ENCODE measurements at regions not wholly inside any gene's neighbourhood (a gene's known extent, or its start where the extent isn't known, plus 50 kb on each side); places are given as distances from the start of the nearest gene placed in this dataset.

DNA sequence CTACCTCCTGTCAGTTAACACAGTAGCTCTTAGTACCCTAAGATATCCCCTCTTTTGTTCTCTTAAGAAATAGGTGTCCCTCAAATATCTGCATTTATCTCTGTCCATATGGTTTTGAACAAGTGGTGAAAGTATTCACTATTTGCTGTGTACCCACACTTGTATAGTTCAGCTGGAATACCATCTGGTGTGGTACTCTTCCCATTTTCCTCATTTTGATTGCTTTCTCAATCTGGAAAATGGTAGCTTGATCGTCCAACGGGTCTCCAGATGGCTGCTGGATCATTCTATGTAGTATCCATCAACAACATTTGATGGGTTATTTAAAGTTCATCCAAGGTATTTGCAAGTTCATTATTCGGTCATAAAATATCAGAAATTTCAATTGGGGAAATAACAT lies 100.3 kb upstream of the DPYD start:
- no peak for DNase-seq

DNA sequence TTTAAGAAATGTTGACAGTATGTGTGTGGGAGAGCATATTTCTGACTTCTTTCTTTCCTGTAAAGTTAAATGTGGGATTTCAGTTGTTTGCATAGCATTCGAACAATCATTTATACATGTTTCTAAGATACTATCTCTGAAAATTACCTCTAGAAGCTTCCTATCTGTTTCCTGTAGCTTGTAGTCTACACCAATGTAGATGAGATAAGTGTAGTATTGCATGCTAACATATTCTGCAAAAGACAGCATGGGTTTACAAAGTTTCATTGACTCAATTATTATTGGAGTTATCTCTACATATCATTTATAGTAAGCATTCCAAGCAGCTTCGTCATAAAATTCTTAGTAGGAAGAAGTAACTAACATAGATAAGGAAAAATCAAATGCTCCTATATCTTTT lies 98.9 kb upstream of the DPYD start:
- DNase-seq, result no peak

DNA sequence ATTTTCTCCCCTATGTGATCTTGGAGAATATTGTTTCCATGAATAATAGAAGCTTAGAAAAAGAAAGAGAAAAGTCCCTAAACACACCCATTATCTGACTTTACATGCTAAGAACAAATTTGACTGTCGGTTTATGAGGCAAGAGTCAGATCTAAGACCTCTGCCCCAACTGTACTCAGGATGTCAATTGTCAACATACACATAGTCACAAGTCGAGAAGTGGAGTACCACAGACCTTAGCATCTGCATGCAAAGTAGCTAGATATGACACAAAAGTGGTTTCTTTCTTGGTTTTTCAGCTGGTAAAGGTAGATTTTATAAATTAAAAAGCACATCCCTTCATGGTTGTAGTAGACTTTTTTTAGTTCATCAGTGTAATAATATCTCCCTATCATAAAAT lies 97.2 kb upstream of the DPYD start:
- no peak for DNase-seq

DNA sequence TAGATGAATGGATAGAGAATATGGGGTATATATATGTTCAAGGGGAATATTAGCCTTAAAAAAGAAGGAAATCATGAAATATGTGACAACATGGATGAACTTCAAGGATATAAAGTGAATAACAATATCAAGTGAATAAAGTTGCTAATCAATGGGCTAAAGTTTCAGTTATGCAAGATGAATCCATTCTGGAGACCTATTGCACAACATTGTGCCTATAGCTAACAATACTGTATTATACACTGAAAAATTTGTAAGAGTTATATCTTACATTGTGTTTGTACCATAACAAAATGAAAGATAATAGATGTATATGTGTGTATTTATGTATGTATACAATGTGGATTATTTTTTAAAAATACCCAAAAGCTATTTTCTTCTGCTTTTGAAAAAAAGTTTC lies 96.3 kb upstream of the DPYD start:
- no peak for DNase-seq

DNA sequence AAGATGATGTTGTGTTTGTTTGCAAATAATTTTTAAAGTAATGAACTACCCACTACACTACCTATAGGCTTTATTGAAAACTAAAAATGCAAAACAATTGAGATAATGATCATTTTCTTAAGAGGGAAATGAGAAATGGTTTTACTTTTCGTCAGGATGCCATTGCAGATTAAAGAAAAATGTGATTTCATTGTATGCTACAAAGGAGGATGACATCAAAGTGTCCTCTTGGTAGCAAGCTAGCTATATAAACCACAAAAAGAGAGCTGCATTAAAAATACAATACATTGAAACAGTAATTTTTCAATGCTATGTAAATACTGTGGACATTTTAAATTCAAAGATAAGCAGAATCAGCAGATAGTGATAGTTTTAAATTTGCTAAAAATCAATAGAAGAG lies 87.5 kb upstream of the DPYD start:
- no peak for DNase-seq

DNA sequence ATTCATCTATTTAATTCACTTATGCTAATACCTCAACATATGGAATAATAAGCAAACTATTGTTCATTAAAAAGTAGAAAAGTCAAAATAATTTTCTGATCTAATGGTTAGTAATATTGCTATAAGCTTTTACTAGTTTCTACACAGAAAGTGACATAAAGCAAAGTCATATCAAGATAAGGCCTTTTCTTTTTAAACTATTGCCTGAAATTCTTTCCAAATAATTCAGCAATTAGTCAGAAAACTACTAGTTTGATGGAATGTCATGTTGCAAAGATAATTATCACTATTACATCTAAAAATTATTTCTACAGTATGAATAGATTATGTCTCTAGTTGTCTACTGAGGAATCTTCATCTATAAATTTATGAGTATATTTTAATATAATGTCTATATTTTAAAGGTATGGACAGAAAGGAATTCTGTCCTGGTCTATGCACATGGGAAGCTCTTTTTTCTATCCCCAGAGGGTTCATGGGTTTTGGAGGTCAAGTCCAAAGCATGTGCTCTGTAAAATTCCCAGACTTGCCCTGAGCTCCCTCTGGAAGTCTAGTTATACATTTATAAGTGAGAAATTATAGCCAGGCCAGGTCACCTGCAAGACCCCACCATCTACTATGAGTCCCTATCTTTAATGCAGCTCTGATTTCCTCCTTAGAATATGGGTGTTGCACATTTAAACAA lies 84.6 kb upstream of the DPYD start:
- no peak for DNase-seq

DNA sequence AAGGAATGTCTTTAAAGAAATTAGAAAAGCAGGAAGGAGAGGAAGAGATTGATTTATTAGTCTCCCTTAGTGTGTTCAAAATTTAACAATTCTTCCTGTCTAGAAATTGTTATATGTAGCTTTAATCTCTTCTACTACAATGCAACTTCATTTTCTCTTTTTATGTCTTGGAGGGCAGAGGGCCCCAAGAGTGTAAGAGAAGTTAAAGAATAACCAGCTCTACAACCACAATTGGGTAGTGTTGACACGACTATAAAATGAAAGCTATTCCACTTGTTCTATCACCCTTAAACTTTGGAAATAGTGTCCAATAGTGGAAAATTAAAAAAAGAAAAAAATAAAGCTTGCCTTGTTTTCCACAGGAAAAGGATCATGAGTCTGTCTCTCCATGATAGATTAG lies 82.6 kb upstream of the DPYD start:
- no peak for DNase-seq

DNA sequence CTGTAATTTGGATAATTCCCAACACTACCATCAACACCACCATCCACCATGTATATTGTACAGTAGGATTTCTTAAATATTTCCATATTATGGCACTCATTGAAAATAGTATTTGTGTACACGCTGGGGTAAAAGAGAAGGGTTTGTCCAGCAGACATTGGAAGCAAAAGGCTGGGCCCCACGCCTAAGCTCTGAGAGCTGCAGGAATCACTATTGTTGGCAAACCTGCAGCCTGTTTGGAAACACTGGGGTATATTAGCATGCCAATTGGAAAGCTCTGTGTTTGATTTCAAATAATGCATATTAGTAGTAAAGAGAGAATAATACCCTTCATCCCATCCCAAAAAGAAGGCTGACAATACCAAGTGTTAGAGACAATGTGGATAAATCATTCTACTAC lies 81.5 kb upstream of the DPYD start:
- DNase-seq, result no peak

DNA sequence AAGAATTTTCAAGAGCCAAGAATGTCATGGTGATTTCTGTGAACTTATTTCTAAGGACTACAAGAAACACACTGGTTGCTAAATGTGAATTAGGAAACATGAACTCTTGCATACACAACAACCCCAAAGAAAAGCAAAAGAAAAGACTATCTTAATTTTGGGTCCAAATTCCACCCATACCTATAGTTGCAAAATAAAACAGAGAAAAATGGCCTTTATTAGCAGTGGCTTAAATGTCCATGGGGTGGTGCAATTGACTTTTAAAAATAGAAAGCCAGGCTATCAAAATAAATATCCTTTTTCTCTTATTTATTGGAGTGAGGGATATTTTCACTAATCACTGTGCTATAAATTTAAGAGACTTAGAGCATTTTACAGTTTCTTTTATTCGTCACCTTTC lies 80.9 kb upstream of the DPYD start:
- DNase-seq, result no peak

DNA sequence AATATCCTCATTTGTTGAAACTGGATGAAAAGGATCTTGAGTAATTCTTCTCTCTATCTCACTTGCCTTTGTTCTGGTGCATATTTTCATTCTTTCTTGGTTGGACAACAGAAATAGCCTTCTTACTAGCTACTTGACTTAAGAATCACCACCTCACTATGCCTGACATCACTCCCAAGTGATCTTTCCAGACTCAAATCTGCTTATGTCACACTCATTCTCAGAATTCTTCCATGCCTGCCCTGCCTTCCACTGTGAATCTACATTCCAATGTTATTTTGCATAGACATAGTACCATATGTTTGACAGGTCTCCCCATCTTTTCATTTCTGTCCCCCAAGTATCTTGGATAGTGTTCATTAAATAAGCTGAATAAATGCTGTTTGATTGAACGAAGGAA lies 78.5 kb upstream of the DPYD start:
- no peak for DNase-seq

DNA sequence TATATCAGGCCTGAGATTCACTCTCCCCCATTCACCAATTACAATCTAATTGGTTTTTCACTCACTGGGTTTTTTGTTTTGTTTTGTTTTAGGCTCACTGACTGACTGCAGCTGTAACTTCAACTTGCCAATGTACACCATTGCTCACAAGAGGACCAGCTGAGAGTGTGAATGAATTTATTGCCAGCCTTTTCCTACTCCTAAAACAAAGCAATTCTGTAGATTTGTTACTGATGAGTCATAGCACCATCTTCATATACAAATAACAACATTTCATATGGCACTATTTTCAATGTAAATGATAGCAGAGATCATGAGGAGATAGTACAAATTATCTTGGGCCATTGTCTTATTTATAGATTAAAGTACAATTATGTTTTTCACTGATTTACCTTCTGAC lies 76.0 kb upstream of the DPYD start:
- no peak for DNase-seq

DNA sequence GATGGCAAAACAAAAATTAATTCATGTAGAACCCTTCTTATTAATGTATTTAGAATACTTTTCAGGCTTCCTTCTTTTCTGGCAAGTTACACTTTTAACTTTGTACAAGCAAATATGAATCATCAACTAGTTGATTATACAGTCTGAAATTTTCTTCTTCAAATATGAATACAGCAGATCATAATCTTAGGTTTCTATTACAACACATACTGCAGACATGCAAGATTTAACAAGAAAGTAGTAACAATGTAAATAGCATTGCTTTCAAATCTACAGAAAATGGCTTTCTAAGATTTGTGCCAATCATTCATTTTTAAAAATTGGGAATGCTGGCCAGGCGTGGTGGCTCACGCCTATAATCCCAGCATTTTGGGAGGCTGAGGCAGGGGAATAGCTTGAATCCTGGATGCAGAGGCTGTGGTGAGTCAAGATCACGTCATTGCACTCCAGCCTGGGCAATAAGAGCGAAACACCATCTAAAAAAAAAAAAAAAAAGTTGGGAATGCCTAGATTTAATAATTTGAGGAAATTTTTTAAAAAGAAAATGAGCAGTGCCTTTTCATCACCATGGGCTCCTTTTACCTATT lies 68.4 kb upstream of the DPYD start:
- no peak for DNase-seq

DNA sequence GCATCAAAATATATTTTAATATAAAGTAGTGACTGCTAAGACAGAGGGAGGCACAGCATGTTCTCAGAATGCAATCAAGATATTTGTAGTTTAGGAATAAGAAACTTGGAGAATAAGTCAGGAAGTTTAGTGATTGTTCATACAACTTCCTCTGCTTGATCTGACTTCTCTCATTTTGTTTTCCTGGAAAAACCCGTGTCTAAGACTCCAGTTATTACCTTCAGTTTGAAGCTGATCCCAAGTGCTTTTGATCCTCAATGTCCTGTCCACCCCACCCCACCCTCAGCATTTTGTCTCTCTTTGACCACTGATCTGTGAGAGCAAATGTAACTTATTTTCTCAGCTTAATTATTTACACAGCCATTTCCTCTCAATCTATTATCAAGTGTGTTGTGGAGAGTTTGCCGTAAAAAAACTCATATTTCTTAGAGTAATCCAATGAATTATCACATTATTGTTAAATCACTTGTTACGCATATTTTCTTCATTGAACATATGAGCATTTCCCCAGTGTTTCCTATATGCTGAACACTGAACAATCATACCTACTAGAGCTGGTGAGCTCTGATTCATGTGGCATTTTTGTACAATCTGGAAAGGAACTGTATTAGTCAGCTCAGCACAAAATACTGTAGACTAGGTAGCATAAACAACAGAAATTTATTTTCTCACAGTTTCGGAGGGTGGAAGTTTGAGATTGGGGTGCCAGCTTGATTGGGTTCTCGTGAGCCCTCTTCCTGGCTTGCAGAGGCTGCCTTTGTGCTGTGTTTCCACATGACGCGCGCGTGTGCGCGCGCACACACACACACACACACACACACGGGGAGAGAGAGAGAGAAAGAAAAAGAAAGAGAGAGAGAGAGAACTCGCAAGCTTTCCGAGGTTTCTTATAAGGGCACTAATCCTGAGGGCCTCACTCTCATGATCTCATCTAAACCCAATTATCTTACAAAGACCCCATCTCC lies 65.5 kb upstream of the DPYD start:
- DNase-seq, result no peak

DNA sequence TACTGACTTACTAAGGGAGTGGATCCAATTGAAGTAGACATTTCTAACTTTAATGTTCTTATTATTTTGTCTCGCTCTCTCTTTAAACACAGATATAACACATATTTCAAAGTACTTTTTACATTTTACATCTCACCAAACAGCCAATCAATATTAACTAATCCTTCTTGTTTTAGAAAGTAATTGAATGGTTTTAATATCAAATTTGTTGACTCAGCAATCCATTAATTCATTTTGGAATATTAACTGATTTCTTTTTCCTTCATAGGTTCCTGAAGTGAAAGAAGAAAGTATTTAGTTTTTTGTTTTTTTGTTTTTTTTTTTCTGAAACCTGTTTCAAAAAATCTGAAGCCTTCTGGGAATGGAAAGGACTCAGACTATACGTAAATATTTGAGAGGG lies 62.3 kb upstream of the DPYD start:
- no peak for DNase-seq

DNA sequence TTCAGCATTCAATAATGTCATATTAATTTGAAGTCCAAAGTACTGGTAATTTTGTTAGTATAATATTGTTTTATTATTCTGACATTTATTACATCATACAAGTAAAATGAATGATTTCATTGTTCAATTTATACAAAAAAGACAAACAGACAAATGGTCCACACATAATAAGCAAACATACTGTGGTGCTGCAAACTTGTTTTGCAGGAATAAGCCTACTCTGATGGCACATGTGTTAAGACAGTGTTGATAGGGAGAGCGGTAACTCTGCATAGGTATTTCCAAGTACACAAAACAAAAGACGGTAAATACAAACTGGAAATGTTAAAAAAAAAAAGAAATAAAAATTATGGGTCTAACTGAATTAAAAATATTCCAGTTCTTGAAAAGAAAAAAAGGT lies 59.7 kb upstream of the DPYD start:
- DNase-seq, result no peak

DNA sequence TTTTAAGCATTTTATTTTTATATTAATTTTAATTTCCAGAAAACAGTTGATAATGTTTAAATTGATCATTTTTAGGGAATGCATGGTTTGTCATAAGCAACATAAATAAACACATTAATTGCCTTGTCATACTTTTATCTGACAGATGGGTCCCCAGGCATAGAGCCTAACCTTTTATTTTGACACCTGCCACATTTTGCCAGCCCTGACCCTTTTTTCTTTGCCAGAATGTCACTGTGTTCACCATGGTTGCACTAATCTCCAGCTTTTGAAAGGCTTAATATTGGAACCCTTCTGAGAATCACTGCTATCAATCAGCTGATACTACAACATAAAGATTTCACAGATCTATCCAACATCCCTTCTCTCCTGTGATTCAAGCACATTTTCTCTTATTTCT lies 56.0 kb upstream of the DPYD start:
- DNase-seq, result no peak

Data from inflammatory macrophage (primary cell).